Mesenchymal stem cell (in vitro differentiated cells and primary cell): ENCODE measurements at regions not wholly inside any gene's neighbourhood (a gene's known extent, or its start where the extent isn't known, plus 50 kb on each side); places are given as distances from the start of the nearest gene placed in this dataset.

Experiments used
- DNase-seq: peaks from one replicate; pipeline ENCODE4 v3.0.0-alpha.2; 2013
- H2AFZ ChIP-seq: one replicate; pipeline ENCODE4 v1.6.1; 2013; ENCODE audit warnings: low read depth, mild to moderate bottlenecking, control low read depth, inconsistent platforms, low read length, moderate library complexity
- H2AK5ac ChIP-seq: 2 replicates; pipeline ENCODE4 v1.6.1; 2013; ENCODE audit warnings: low read length, moderate library complexity, mild to moderate bottlenecking, inconsistent platforms; ENCODE audit not compliant: severe bottlenecking
- H2BK120ac ChIP-seq: one replicate; pipeline ENCODE4 v1.6.1; 2013; ENCODE audit warnings: low read depth, mild to moderate bottlenecking, inconsistent platforms, low read length, moderate library complexity
- H2BK12ac ChIP-seq, 2 experiments: one replicate each; pipeline ENCODE4 v1.6.1; 2013; ENCODE audit warnings: inconsistent platforms in 2 of 2, low read length in 2 of 2, mild to moderate bottlenecking in 2 of 2, moderate library complexity in 2 of 2, control low read depth in 1 of 2
- H2BK15ac ChIP-seq: one replicate; pipeline ENCODE4 v1.6.1; 2013; ENCODE audit warnings: mild to moderate bottlenecking, low read depth, inconsistent platforms; ENCODE audit not compliant: poor library complexity, severe bottlenecking
- H2BK5ac ChIP-seq: 2 replicates; pipeline ENCODE4 v1.6.1; 2013; ENCODE audit warnings: low read depth, mild to moderate bottlenecking, low read length, control low read depth, inconsistent platforms; ENCODE audit not compliant: poor library complexity, severe bottlenecking
- H3K14ac ChIP-seq, 2 experiments: one replicate each; pipeline ENCODE4 v1.6.1; 2013; ENCODE audit warnings: inconsistent platforms in 2 of 2, low read length in 2 of 2, control low read depth in 1 of 2, mild to moderate bottlenecking in 1 of 2, moderate library complexity in 1 of 2
- H3K18ac ChIP-seq, 2 experiments: one replicate each; pipeline ENCODE4 v1.6.1; 2013; ENCODE audit warnings: inconsistent platforms in 2 of 2, low read length in 2 of 2, control low read depth in 1 of 2, low read depth in 1 of 2, mild to moderate bottlenecking in 1 of 2
- H3K23ac ChIP-seq, 2 experiments: one replicate each; pipeline ENCODE4 v1.6.1; 2013; ENCODE audit warnings: inconsistent platforms in 2 of 2, low read length in 2 of 2, mild to moderate bottlenecking in 2 of 2, moderate library complexity in 2 of 2, control low read depth in 1 of 2
- H3K27ac ChIP-seq: 2 replicates; pipeline ENCODE4 v1.5.1; 2013; ENCODE audit warnings: mild to moderate bottlenecking, moderate library complexity, low read length, control low read depth, inconsistent platforms; ENCODE audit not compliant: poor library complexity, severe bottlenecking
- H3K27me3 ChIP-seq, 2 experiments: 2 replicates each; pipeline versions ENCODE4 v1.6.1 to v1.7.0; 2013; ENCODE audit warnings: low read length in 2 of 2, mild to moderate bottlenecking in 2 of 2, moderate library complexity in 2 of 2, control low read depth in 1 of 2, inconsistent platforms in 1 of 2; ENCODE audit not compliant: control insufficient read depth in 1 of 2, insufficient read depth in 1 of 2
- H3K36me3 ChIP-seq, 2 experiments: 2 replicates each; pipeline versions ENCODE4 v1.6.1 to v1.7.0; 2013; ENCODE audit warnings: low read length in 2 of 2, control low read depth in 1 of 2, inconsistent platforms in 1 of 2, low read depth in 1 of 2, mild to moderate bottlenecking in 1 of 2; ENCODE audit not compliant: insufficient read depth in 2 of 2, control insufficient read depth in 1 of 2
- H3K4ac ChIP-seq, 2 experiments: one replicate each; pipeline ENCODE4 v1.6.1; 2013; ENCODE audit warnings: inconsistent platforms in 2 of 2, low read length in 2 of 2, mild to moderate bottlenecking in 2 of 2, moderate library complexity in 2 of 2, control low read depth in 1 of 2, low read depth in 1 of 2
- H3K4me1 ChIP-seq: 2 replicates; pipeline ENCODE4 v1.6.1; 2013; ENCODE audit warnings: low read depth, low read length, control low read depth; ENCODE audit not compliant: control insufficient read depth, insufficient read depth
- H3K4me2 ChIP-seq: 2 replicates; pipeline ENCODE4 v1.6.1; 2013; ENCODE audit warnings: low read length, mild to moderate bottlenecking, inconsistent platforms; ENCODE audit not compliant: poor library complexity, severe bottlenecking
- H3K4me3 ChIP-seq, 2 experiments: 2 replicates each; pipeline versions ENCODE4 v1.5.1 to v1.7.0; 2013; ENCODE audit warnings: low read length in 2 of 2, mild to moderate bottlenecking in 2 of 2, control low read depth in 1 of 2, low read depth in 1 of 2; ENCODE audit not compliant: insufficient read depth in 1 of 2
- H3K79me1 ChIP-seq: replicated peaks from 2 replicates; pipeline ENCODE4 v1.6.1; 2013; ENCODE audit warnings: mild to moderate bottlenecking, control low read depth, low read length, inconsistent platforms; ENCODE audit not compliant: poor library complexity, severe bottlenecking
- H3K9ac ChIP-seq: 2 replicates; pipeline ENCODE4 v1.7.0; 2013; ENCODE audit warnings: mild to moderate bottlenecking, low read length, moderate library complexity
- H3K9me3 ChIP-seq: 2 replicates; pipeline ENCODE4 v1.7.0; 2013; ENCODE audit warnings: mild to moderate bottlenecking, low read length; ENCODE audit not compliant: control insufficient read depth
- H4K8ac ChIP-seq: one replicate; pipeline ENCODE4 v1.6.1; 2013; ENCODE audit warnings: inconsistent platforms, mild to moderate bottlenecking, low read length, moderate library complexity
- H4K91ac ChIP-seq: one replicate; pipeline ENCODE4 v1.6.1; 2013; ENCODE audit warnings: mild to moderate bottlenecking, low read length, inconsistent platforms
- WGBS: methylation state at CpG from one replicate; pipeline ENCODE4 v1.1.7; 2013; ENCODE audit warnings: mixed read lengths; 5-methylcytosine and 5-hydroxymethylcytosine counted together

GRCh38 chr9:86708918-86709835 lies 238.1 kb downstream of the GAS1 start:
- Histone ChIP-seq H2BK120ac (no peak overlapping the region), H3K4me3 (no peak overlapping the region), H3K14ac (no peak overlapping the region), H4K8ac (no peak overlapping the region), H3K4me2 (no peak overlapping the region), H4K91ac (no peak overlapping the region), H3K9ac (no peak overlapping the region), H3K79me1 (no peaks in the 10 kb centered on the region), H3K18ac (no peak overlapping the region), H3K9me3 (no peaks in the 10 kb centered on the region), H2AFZ (no peak overlapping the region), H3K27me3 (no peaks in the 10 kb centered on the region), H3K4ac (no peak overlapping the region), H3K27ac (no peak overlapping the region), H2AK5ac (no peak overlapping the region), H3K4me1 (no peaks in the 10 kb centered on the region), H2BK5ac (no peak overlapping the region), H2BK12ac (no peak overlapping the region), H3K23ac (no peak overlapping the region), H2BK15ac (no peak overlapping the region), H3K36me3 (no peaks in the 10 kb centered on the region)
- DNase-seq, result no peak
- 88% methylated on average over 8 of the region's 9 CpGs for WGBS

- Histone ChIP-seq H2BK15ac (no peak overlapping the region), H3K36me3 (no peaks in the 10 kb centered on the region), H3K27ac (no peak overlapping the region), H3K9me3 (no peaks in the 10 kb centered on the region), H3K18ac (no peak overlapping the region), H3K4me1 (no peaks in the 10 kb centered on the region), H2BK120ac (no peak overlapping the region), H3K23ac (no peak overlapping the region), H2BK12ac (no peak overlapping the region), H3K79me1 (no peaks in the 10 kb centered on the region), H3K14ac (no peak overlapping the region), H4K8ac (no peak overlapping the region), H3K4me2 (no peak overlapping the region), H2AK5ac (no peak overlapping the region), H4K91ac (no peak overlapping the region), H3K27me3 (no peaks in the 10 kb centered on the region), H3K4ac (no peak overlapping the region), H3K9ac (no peak overlapping the region), H3K4me3 (no peak overlapping the region), H2AFZ (no peak overlapping the region), H2BK5ac (no peak overlapping the region)
- no peak for DNase-seq
- 83% methylated on average over 4 of the region's 4 CpGs for WGBS
Measured at GRCh38 chr9:86707932-86708510, 239.3 kb downstream of the GAS1 start.

GRCh38 chr9:86706391-86706790 lies 240.9 kb downstream of the GAS1 start:
- no peak overlapping the region for H3K18ac ChIP-seq
- no peak overlapping the region for H2AFZ ChIP-seq
- 100% methylated on average over 1 of the region's 1 CpG for WGBS
- H3K4me2 ChIP-seq, result no peak overlapping the region
- H2AK5ac ChIP-seq, result no peak overlapping the region
- no peak overlapping the region for H3K4me3 ChIP-seq
- H3K4me1 ChIP-seq, result no peaks in the 10 kb centered on the region
- H3K9ac ChIP-seq, result no peak overlapping the region
- H3K36me3 ChIP-seq, result no peaks in the 10 kb centered on the region
- H3K27me3 ChIP-seq, result no peaks in the 10 kb centered on the region
- no peaks in the 10 kb centered on the region for H3K79me1 ChIP-seq
- H3K4ac ChIP-seq, result no peak overlapping the region
- H2BK120ac ChIP-seq, result no peak overlapping the region
- H2BK15ac ChIP-seq, result no peak overlapping the region
- no peak overlapping the region for H3K14ac ChIP-seq
- no peak overlapping the region for H2BK12ac ChIP-seq
- peak; percentile 7 for DNase-seq
- no peak overlapping the region for H4K91ac ChIP-seq
- no peak overlapping the region for H3K23ac ChIP-seq
- no peaks in the 10 kb centered on the region for H3K9me3 ChIP-seq
- no peak overlapping the region for H3K27ac ChIP-seq
- no peak overlapping the region for H4K8ac ChIP-seq
- no peak overlapping the region for H2BK5ac ChIP-seq

GRCh38 chr9:86705490-86705889 lies 241.8 kb downstream of the GAS1 start:
- 84% methylated on average over 5 of the region's 5 CpGs for WGBS
- H3K14ac ChIP-seq, result no peak overlapping the region
- no peak overlapping the region for H3K4ac ChIP-seq
- H3K9ac ChIP-seq, result no peak overlapping the region
- H2AFZ ChIP-seq, result no peak overlapping the region
- H3K27me3 ChIP-seq, result no peaks in the 10 kb centered on the region
- H3K4me3 ChIP-seq, result no peak overlapping the region
- DNase-seq, result no peak
- no peak overlapping the region for H4K8ac ChIP-seq
- H3K23ac ChIP-seq, result no peak overlapping the region
- no peaks in the 10 kb centered on the region for H3K36me3 ChIP-seq
- H2AK5ac ChIP-seq, result no peak overlapping the region
- H4K91ac ChIP-seq, result no peak overlapping the region
- H3K79me1 ChIP-seq, result no peaks in the 10 kb centered on the region
- no peaks in the 10 kb centered on the region for H3K4me1 ChIP-seq
- H2BK120ac ChIP-seq, result no peak overlapping the region
- no peak overlapping the region for H3K27ac ChIP-seq
- H3K4me2 ChIP-seq, result no peak overlapping the region
- H2BK15ac ChIP-seq, result no peak overlapping the region
- no peak overlapping the region for H2BK12ac ChIP-seq
- H2BK5ac ChIP-seq, result no peak overlapping the region
- no peak overlapping the region for H3K18ac ChIP-seq
- no peaks in the 10 kb centered on the region for H3K9me3 ChIP-seq
